GM12891 (cell line): ENCODE measurements at regions not wholly inside any gene's neighbourhood (a gene's known extent, or its start where the extent isn't known, plus 50 kb on each side); places are given as distances from the start of the nearest gene placed in this dataset.
"Not testable (repeated sequence)": the region's sequence is repeated elsewhere in the genome, so short reads cannot be mapped to it uniquely, and the experiment has no call there.

ENCODE experiments used
- DNase-seq: peaks from one replicate; pipeline ENCODE4 v3.0.0; 2011; ENCODE audit warnings: low spot score; ENCODE audit not compliant: insufficient read length
- FAIRE-seq: peaks from 2 replicates; lab custom pipeline; 2011; peaks lifted over from hg19 to GRCh38; lab: Jason Lieb, UNC
- PAX5 ChIP-seq: IDR thresholded peaks from 2 replicates; pipeline ENCODE4 v1.6.1; 2011; ENCODE audit warnings: low read length, moderate library complexity, mild to moderate bottlenecking; ENCODE audit not compliant: insufficient read depth, severe bottlenecking
- POLR2A ChIP-seq: IDR thresholded peaks from 2 replicates; pipeline ENCODE4 v1.6.1; 2011; ENCODE audit warnings: low read depth, low read length, control low read depth
- POLR2AphosphoS5 ChIP-seq: IDR thresholded peaks from 2 replicates; pipeline ENCODE4 v1.6.1; 2011; ENCODE audit warnings: low read depth, low read length, control low read depth
- POU2F2 ChIP-seq: IDR thresholded peaks from 2 replicates; pipeline ENCODE4 v1.6.1; 2011; ENCODE audit warnings: low read depth, mild to moderate bottlenecking, control low read depth, low read length, moderate library complexity
- SPI1 ChIP-seq: IDR thresholded peaks from 2 replicates; pipeline ENCODE4 v1.6.1; 2011; ENCODE audit warnings: low read depth, low read length, control low read depth
- TAF1 ChIP-seq: IDR thresholded peaks from 2 replicates; pipeline ENCODE4 v1.6.1; 2011; ENCODE audit warnings: low read depth, low read length, control low read depth

DNA sequence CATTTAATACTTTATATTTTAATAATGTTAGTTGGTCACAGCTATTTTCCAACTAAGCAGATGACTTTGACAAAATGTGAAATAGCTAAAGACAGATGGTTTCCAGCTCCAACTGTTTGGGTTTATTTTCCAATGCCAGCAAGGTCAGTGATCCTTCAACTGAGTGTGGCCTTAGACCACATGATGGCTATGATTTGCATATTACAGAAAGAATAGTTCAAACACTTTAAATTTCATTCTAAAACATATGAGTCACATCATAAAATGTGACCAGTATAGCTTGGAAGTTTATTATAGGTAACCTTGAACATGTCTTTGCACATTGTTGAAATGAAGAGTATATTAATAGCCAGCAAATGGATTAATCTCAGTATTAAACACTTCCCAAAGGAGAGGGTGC, 454.0 kb upstream of the C1orf87 start:
- no peak for DNase-seq
- FAIRE-seq, result no peak
- TF ChIP-seq TAF1 (no peak), PAX5 (no peak), POU2F2 (no peak)

DNA sequence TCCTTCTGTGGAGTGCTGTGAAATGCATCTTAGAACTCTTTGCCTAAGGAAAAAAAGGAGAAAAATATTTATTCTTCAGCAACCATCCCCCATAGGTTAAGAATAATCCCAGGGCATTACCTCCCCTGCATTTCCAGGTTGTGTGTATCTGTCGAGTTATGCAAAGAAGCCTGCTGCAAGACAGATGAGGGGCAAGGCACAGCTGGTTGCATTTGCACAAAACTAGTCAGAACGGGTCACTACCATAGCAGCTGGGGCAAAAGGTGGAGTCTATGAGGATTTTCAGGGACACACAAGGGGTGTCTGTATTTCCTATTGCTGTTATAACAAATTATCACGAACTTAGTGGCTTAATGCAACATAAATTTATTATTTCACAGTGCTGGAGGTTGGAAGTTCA, 443.4 kb upstream of the C1orf87 start:
- no peak for TF ChIP-seq POLR2AphosphoS5
- no peak for TF ChIP-seq POU2F2
- no peak for TF ChIP-seq TAF1
- TF ChIP-seq PAX5, result no peak
- no peak for TF ChIP-seq SPI1
- no peak for TF ChIP-seq POLR2A
- no peak for DNase-seq
- FAIRE-seq, result no peak

DNA sequence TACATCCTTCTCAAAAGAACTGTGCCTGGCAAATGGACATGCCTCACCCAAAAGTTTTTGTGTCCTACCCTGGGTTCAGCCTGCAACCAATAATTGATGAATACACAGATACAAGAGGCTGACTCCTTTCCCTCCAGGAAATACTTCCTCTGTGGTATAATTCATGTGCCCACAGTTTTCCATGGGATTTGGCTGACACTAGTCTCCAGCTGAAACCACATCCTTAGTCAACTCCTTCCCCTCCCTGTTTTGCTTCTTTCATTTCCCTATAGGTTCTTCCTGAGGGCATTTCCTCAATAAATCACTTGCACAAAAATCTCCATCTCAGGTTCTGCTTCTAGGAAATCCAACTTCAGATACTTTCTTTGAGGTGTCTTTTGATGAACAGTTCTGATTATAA, 436.6 kb upstream of the C1orf87 start:
- DNase-seq (no peak), FAIRE-seq (no peak)
- TF ChIP-seq POU2F2 (no peak), TAF1 (no peak), POLR2A (no peak), POLR2AphosphoS5 (no peak), SPI1 (no peak), PAX5 (no peak)

DNA sequence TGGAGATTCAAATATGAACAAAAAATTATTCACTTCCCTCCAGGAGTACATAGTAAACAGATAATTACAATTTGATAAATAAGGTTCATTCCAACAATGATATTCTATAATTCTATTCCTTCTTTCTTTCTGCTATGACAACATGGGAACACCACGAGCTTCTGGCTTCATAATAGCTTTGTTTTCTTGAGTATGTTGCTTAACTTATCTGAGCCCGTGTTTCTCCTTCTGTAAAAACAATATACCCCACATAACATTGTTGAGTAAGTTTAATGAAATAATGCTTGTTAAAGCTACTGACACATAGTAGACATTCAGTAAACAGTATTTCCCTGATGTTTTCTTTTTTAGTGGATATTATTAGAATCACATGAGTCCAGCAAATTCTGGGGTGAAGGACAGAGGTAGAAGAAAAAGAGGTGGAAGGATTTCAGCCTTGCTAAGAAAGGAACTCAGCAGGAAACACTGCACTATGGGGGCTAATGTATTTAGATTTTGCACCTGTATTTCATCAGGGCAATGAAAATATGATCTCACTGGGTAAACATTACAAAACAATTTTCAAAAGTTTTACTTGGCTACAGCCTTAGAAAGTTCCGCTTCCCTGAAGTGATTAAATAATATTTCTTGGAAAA, 430.8 kb upstream of the C1orf87 start:
- FAIRE-seq, result no peak
- TF ChIP-seq PAX5 (no peak), POLR2A (no peak), POLR2AphosphoS5 (no peak), SPI1 (no peak), POU2F2 (no peak), TAF1 (no peak)
- no peak for DNase-seq

DNA sequence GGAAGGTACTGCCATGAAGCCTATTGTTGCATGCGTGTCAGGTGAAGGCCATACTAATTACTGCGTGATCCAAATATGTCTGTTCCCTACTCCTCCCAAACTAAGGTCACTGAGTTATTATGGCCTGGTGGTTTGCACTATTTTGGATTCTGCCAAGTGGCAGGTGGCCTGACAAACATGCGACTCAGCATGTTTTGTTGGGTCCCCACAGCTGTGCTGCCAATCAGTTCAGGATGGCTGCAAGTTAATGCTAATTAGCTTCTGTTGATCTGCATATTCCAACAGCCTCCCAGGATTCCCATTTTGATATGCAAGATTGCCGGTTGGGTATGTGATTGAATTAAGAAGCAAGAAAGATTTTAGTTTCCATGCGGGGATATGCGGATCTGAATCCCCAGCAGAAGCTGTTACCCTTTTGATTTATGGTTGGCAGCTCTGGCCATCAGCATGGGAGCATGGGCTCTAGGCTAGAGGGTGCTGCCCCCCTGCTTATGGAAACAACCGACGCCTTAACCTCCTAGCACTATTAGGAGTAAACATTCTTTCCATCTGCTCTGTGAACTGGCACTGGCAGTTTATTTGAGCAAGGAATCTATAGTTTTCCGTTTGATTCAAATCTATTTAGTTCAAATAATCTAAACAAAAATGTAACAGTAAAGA, 429.8 kb upstream of the C1orf87 start:
- FAIRE-seq (no peak), DNase-seq (no peak)
- no peak for TF ChIP-seq POLR2AphosphoS5
- no peak for TF ChIP-seq PAX5
- no peak for TF ChIP-seq SPI1
- TF ChIP-seq TAF1, result no peak
- no peak for TF ChIP-seq POLR2A
- no peak for TF ChIP-seq POU2F2

DNA sequence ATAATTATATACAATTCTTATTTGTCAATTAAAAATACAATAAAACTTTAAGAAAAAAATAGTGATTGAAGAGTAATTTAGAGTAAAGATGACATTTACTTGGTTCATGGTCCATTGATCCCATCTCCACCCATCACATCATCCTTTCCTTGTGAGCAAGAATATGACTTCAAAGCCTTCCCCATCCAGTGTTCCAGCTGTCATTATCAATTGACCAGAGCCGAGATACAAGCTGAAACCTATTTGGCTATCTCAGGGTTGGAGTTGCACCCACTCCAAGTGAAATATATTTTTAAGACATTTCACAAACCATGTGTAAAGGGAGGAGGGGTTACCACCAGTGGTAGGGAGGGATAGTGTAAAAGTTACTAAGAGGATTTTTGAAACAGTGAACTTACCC, 428.9 kb upstream of the C1orf87 start:
- no peak for TF ChIP-seq PAX5
- no peak for TF ChIP-seq TAF1
- TF ChIP-seq POLR2AphosphoS5, result no peak
- no peak for TF ChIP-seq POU2F2
- TF ChIP-seq POLR2A, result no peak
- no peak for TF ChIP-seq SPI1
- FAIRE-seq (no peak), DNase-seq (no peak)

DNA sequence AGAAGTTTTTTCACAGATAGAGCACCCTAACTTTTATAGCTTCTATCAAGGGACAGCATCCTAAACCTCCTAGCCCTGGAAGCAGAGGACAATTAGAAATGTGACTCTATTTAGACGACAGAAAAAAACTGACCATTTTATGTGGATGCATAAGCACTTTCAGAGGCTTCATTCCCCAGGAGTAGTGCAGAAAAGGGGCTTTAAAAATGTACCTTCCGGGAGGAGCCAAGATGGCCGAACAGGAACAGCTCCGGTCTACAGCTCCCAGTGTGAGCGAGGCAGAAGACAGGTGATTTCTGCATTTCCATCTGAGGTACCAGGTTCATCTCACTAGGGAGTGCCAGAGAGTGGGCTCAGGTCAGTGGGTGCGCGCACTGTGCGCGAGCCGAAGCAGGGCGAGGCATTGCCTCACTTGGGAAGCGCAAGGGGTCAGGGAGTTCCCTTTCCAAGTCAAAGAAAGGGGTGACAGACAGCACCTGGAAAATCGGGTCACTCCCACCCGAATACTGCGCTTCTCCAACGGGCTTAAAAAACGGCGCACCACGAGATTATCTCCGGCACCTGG, 416.4 kb upstream of the C1orf87 start:
- not testable (repeated sequence) for FAIRE-seq, DNase-seq

DNA sequence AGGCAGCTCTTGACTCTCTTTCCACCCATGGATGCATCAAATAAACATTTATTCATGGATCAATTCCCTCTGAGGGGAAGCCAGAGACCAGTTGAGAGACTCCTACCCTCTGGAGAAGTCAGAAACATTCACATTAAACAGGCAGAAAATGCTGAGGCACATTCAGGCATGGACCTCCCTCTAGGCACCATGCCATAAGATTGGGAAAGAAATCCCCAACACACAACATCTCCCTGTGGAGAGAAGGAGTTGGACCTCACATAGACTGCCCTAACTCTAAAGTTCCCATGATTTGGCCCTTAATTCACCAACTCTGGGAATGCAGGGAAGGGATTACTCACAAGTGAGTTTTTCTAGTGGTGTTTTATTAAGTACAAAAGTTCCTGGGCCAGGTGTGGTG, 415.3 kb upstream of the C1orf87 start:
- no peak for TF ChIP-seq TAF1
- TF ChIP-seq POLR2AphosphoS5, result no peak
- TF ChIP-seq PAX5, result no peak
- TF ChIP-seq POLR2A, result no peak
- TF ChIP-seq POU2F2, result no peak
- TF ChIP-seq SPI1, result no peak
- DNase-seq (no peak), FAIRE-seq (no peak)

DNA sequence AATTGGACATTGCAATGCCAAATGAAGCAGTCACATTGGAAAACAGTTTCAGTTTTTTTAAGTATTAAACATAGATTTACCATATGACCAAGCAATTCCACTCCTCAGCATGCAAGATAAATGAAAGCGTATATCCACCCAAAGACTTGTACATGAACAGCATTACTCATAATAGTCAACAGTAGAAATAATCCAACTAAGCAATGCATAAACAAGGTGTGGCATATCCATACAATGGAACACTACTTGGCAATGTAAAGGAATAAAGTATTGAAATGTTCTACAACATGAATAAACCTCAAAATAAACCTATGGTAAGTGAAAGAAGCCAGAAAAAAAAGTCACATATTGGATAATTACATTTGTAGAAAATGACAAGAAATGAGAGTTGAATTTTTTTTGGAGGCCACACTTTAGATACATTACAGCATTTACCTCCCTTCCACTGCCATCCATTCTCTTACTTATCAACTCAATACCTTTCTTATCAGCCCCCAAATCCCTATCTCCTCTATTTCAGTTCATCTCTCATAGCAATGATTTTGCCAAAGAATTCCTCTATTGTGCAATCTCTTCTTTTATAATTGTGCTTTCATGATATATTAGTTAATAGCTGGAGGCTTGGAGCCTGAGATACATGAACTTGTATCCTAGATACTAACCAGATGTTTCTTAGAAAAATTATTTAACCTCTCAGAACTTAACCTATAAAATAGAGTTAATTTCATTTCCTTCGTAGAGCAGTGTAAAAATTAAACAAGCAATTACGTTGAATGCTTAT, 414.2 kb upstream of the C1orf87 start:
- TF ChIP-seq PAX5 (no peak), POU2F2 (no peak), POLR2A (no peak), SPI1 (no peak), POLR2AphosphoS5 (no peak), TAF1 (no peak)
- no peak for FAIRE-seq

More for the DNA sequence above, 414.2 kb upstream of the C1orf87 start:
- no peak for DNase-seq
